B cell (primary cell): ENCODE measurements at regions not wholly inside any gene's neighbourhood (a gene's known extent, or its start where the extent isn't known, plus 50 kb on each side); places are given as distances from the start of the nearest gene placed in this dataset.

ENCODE experiments used
- EZH2 ChIP-seq: IDR thresholded peaks from 2 replicates; pipeline ENCODE4 v1.6.1; 2012; ENCODE audit warnings: borderline replicate concordance, low read depth, mild to moderate bottlenecking, moderate library complexity, low read length; ENCODE audit not compliant: insufficient read depth, poor library complexity, severe bottlenecking
- TF ChIP-seq, protein P1 (sequence below): fragments of 200-600 bp; IDR thresholded peaks from one replicate; pipeline ENCODE4 v1.8.0; 2022; ENCODE audit warnings: antibody characterized with exemption, mild to moderate bottlenecking

DNA sequence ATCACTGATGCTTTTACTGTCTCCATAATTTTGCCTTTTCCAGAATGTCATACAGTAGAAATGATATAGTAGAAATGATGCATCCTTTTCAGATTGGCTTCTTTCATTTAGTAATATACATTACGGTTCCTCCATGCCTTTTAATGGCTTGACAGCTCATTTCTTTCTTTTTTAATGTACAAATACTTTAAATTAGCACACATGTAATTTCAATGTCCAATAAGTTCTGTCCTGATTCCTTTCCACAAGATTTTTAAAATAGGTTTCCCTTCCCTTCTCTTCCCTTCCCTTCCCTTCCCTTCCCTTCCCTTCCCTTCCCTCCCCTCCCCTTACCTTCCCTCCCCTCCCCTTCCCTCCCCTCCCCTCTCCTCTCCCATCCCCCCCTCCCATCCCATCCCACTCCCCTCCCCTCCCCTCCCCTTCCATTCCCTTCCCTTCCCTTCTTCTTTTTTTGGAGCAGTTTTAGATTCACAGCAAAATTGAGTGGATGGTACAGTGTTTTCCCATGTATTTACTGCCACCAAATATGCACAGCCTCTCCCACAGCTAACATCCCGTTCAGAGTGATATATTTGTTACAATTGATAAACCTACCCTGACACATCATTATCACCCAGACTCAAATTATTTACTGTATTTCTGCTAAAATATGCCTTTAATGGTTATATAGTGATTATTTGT is 398.8 kb downstream of the RNF144B start:
- no peak for TF ChIP-seq EZH2
- TF ChIP-seq, protein P1, sequence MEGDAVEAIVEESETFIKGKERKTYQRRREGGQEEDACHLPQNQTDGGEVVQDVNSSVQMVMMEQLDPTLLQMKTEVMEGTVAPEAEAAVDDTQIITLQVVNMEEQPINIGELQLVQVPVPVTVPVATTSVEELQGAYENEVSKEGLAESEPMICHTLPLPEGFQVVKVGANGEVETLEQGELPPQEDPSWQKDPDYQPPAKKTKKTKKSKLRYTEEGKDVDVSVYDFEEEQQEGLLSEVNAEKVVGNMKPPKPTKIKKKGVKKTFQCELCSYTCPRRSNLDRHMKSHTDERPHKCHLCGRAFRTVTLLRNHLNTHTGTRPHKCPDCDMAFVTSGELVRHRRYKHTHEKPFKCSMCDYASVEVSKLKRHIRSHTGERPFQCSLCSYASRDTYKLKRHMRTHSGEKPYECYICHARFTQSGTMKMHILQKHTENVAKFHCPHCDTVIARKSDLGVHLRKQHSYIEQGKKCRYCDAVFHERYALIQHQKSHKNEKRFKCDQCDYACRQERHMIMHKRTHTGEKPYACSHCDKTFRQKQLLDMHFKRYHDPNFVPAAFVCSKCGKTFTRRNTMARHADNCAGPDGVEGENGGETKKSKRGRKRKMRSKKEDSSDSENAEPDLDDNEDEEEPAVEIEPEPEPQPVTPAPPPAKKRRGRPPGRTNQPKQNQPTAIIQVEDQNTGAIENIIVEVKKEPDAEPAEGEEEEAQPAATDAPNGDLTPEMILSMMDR, result no peak
